ENCODE measurements at regions not wholly inside any gene's neighbourhood (a gene's known extent, or its start where the extent isn't known, plus 50 kb on each side); places are given as distances from the start of the nearest gene placed in this dataset.

DNA sequence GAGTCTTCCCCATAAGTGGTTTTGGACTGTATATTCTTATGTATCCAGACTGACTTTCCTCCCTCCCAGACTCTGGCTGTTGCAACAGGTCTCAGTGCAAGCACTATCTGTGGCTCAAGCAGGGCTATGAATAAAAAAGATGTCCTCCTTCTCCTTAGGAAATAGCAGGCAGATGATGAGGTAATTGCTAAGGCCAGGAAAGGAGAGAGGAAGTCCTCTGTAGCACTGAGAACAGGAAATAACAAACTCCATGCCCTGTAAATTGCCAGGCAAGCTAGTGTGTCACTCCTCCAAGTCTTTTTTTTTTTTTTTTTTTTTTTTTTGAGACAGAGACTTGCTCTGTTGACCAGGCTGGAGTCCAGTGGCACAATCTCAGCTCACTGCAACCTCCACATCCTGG is 900.1 kb downstream of the TYW1 start:
- TF ChIP-seq POLR2A (IDR thresholded peaks at IDR 0.05) (no peak), EP300 (IDR thresholded peaks at IDR 0.05) (no peak)
- TF ChIP-seq, protein P1, sequence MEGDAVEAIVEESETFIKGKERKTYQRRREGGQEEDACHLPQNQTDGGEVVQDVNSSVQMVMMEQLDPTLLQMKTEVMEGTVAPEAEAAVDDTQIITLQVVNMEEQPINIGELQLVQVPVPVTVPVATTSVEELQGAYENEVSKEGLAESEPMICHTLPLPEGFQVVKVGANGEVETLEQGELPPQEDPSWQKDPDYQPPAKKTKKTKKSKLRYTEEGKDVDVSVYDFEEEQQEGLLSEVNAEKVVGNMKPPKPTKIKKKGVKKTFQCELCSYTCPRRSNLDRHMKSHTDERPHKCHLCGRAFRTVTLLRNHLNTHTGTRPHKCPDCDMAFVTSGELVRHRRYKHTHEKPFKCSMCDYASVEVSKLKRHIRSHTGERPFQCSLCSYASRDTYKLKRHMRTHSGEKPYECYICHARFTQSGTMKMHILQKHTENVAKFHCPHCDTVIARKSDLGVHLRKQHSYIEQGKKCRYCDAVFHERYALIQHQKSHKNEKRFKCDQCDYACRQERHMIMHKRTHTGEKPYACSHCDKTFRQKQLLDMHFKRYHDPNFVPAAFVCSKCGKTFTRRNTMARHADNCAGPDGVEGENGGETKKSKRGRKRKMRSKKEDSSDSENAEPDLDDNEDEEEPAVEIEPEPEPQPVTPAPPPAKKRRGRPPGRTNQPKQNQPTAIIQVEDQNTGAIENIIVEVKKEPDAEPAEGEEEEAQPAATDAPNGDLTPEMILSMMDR (IDR thresholded peaks at IDR 0.05) = no peak

All from gastroesophageal sphincter (tissue), 3 donors.